H9 (cell line): ENCODE measurements at regions not wholly inside any gene's neighbourhood (a gene's known extent, or its start where the extent isn't known, plus 50 kb on each side); places are given as distances from the start of the nearest gene placed in this dataset.

ENCODE experiments used
- DNase-seq: peaks from one replicate; pipeline ENCODE4 v3.0.0-alpha.2; 2017
- H2AFZ ChIP-seq: one replicate; pipeline ENCODE4 v1.6.1; 2013; ENCODE audit warnings: mild to moderate bottlenecking, low read length, control low read depth, moderate library complexity
- H2AK5ac ChIP-seq: 2 replicates; pipeline ENCODE4 v1.6.1; 2013; ENCODE audit warnings: low read length, control low read depth, mixed read lengths; ENCODE audit not compliant: insufficient read length
- H2BK120ac ChIP-seq: one replicate; pipeline ENCODE4 v1.6.1; 2013; ENCODE audit warnings: low read depth, mild to moderate bottlenecking, low read length, control low read depth, inconsistent platforms; ENCODE audit not compliant: poor library complexity, severe bottlenecking
- H2BK12ac ChIP-seq: 2 replicates; pipeline ENCODE4 v1.6.1; 2013; ENCODE audit warnings: low read length, control low read depth, mixed read lengths, low read depth; ENCODE audit not compliant: insufficient read length
- H2BK15ac ChIP-seq: 2 replicates; pipeline ENCODE4 v1.6.1; 2013; ENCODE audit warnings: low read depth, low read length, control low read depth
- H2BK20ac ChIP-seq: one replicate; pipeline ENCODE4 v1.6.1; 2013; ENCODE audit warnings: low read depth, mild to moderate bottlenecking, low read length, control low read depth, inconsistent platforms; ENCODE audit not compliant: poor library complexity, severe bottlenecking
- H2BK5ac ChIP-seq: 2 replicates; pipeline ENCODE4 v1.6.1; 2013; ENCODE audit warnings: low read length, control low read depth, mixed read lengths; ENCODE audit not compliant: insufficient read length
- H3K14ac ChIP-seq: 2 replicates; pipeline ENCODE4 v1.6.1; 2013; ENCODE audit warnings: low read length, control low read depth; ENCODE audit not compliant: insufficient read depth
- H3K18ac ChIP-seq: 2 replicates; pipeline ENCODE4 v1.6.1; 2013; ENCODE audit warnings: low read depth, mild to moderate bottlenecking, mixed read lengths, low read length, control low read depth; ENCODE audit not compliant: insufficient read length
- H3K23ac ChIP-seq: 2 replicates; pipeline ENCODE4 v1.6.1; 2013; ENCODE audit warnings: low read length, control low read depth, mixed read lengths, low read depth; ENCODE audit not compliant: insufficient read length
- H3K23me2 ChIP-seq: 2 replicates; pipeline ENCODE4 v1.6.1; 2013; ENCODE audit warnings: low read depth, mild to moderate bottlenecking, mixed read lengths, low read length, control low read depth; ENCODE audit not compliant: insufficient read length, poor library complexity, severe bottlenecking
- H3K27ac ChIP-seq: 2 replicates; pipeline ENCODE4 v1.5.1; 2013; ENCODE audit warnings: low read length, control low read depth, mixed read lengths, low read depth; ENCODE audit not compliant: insufficient read length
- H3K27me3 ChIP-seq: 2 replicates; pipeline ENCODE4 v1.6.1; 2013; ENCODE audit warnings: low read length, control low read depth, inconsistent platforms; ENCODE audit not compliant: insufficient read depth
- H3K4ac ChIP-seq: 2 replicates; pipeline ENCODE4 v1.6.1; 2013; ENCODE audit warnings: low read depth, mild to moderate bottlenecking, control low read depth, inconsistent platforms, low read length, moderate library complexity
- H3K4me1 ChIP-seq: 2 replicates; pipeline ENCODE4 v1.6.1; 2013; ENCODE audit warnings: low read length, control low read depth, inconsistent platforms; ENCODE audit not compliant: insufficient read depth
- H3K4me2 ChIP-seq: 2 replicates; pipeline ENCODE4 v1.6.1; 2013; ENCODE audit warnings: low read length, control low read depth, mixed read lengths; ENCODE audit not compliant: insufficient read length, insufficient read depth
- H3K56ac ChIP-seq: 2 replicates; pipeline ENCODE4 v1.6.1; 2013; ENCODE audit warnings: low read depth, mild to moderate bottlenecking, mixed read lengths, low read length, control low read depth; ENCODE audit not compliant: insufficient read length
- H3K79me1 ChIP-seq: 2 replicates; pipeline ENCODE4 v1.6.1; 2013; ENCODE audit warnings: low read depth, mild to moderate bottlenecking, moderate library complexity, low read length, control low read depth, inconsistent platforms; ENCODE audit not compliant: insufficient read depth, poor library complexity, severe bottlenecking
- H3K79me2 ChIP-seq: 2 replicates; pipeline ENCODE4 v1.6.1; 2013; ENCODE audit warnings: low read length, control low read depth, inconsistent platforms; ENCODE audit not compliant: insufficient read depth
- H3K9ac ChIP-seq: 2 replicates; pipeline ENCODE4 v1.6.1; 2013; ENCODE audit warnings: low read length, control low read depth, mixed read lengths; ENCODE audit not compliant: insufficient read length; ENCODE audit errors: extremely low read depth
- H3K9me3 ChIP-seq: one replicate; pipeline ENCODE4 v1.6.1; 2013; ENCODE audit warnings: low read depth, low read length, inconsistent platforms; ENCODE audit not compliant: control insufficient read depth
- H3T11ph ChIP-seq: one replicate; pipeline ENCODE4 v1.6.1; 2013; ENCODE audit warnings: mild to moderate bottlenecking, low read length, control low read depth, inconsistent platforms
- H4K20me1 ChIP-seq: one replicate; pipeline ENCODE4 v1.6.1; 2013; ENCODE audit not compliant: control insufficient read depth, insufficient read length, insufficient read depth
- H4K5ac ChIP-seq: 2 replicates; pipeline ENCODE4 v1.6.1; 2013; ENCODE audit warnings: low read depth, mild to moderate bottlenecking, mixed read lengths, low read length, control low read depth; ENCODE audit not compliant: insufficient read length
- H4K8ac ChIP-seq: replicated peaks from 2 replicates; pipeline ENCODE4 v1.6.1; 2013; ENCODE audit warnings: low read length, control low read depth, mixed read lengths, low read depth; ENCODE audit not compliant: insufficient read length
- H4K91ac ChIP-seq: 2 replicates; pipeline ENCODE4 v1.6.1; 2013; ENCODE audit warnings: low read depth, mild to moderate bottlenecking, moderate library complexity, mixed read lengths, low read length, control low read depth; ENCODE audit not compliant: insufficient read length
- H3K27ac Mint-ChIP-seq, 3 experiments: 2 replicates in 2 of 3; 3 replicates in 1 of 3; pipeline ENCODE4 v1.8.0; 2020 to 2021; ENCODE audit warnings: mixed read lengths in 3 of 3, mild to moderate bottlenecking in 1 of 3, moderate library complexity in 1 of 3
- H3K27me3 Mint-ChIP-seq: 2 replicates; pipeline ENCODE4 v1.8.0; 2021; ENCODE audit warnings: low read depth, mild to moderate bottlenecking, moderate library complexity, mixed read lengths
- H3K36me3 Mint-ChIP-seq, 3 experiments: 2 replicates in 2 of 3; 3 replicates in 1 of 3; pipeline ENCODE4 v1.8.0; 2020 to 2021; ENCODE audit warnings: low read depth in 3 of 3, mixed read lengths in 3 of 3; ENCODE audit not compliant: insufficient read depth in 1 of 3
- H3K4me1 Mint-ChIP-seq, 2 experiments: 2 replicates each; pipeline ENCODE4 v1.8.0; 2020; ENCODE audit warnings: mixed read lengths in 2 of 2
- H3K4me3 Mint-ChIP-seq, 2 experiments: 2 replicates in 1 of 2; 3 replicates in 1 of 2; pipeline ENCODE4 v1.8.0; 2020 to 2021; ENCODE audit warnings: mild to moderate bottlenecking in 2 of 2, mixed read lengths in 2 of 2, moderate library complexity in 1 of 2
- H3K9me3 Mint-ChIP-seq, 2 experiments: 2 replicates in 1 of 2; 3 replicates in 1 of 2; pipeline ENCODE4 v1.8.0; 2020; ENCODE audit warnings: mild to moderate bottlenecking in 2 of 2, mixed read lengths in 2 of 2, moderate library complexity in 1 of 2
- CTCF ChIP-seq: fragments of 200-600 bp; sonication (generic); conservative IDR thresholded peaks from 3 replicates; pipeline ENCODE4 v1.8.0; 2021; ENCODE audit warnings: antibody characterized with exemption, mild to moderate bottlenecking
- WGBS: extraction: QIAGEN DNeasy Blood & Tissue Kit; methylation state at CpG from one replicate; pipeline ENCODE4 v1.1.7; 2013; ENCODE audit warnings: missing lambda C conversion rate, low lambda C conversion rate, mixed read lengths; ENCODE audit not compliant: insufficient read length; ENCODE audit errors: extremely low coverage; 5-methylcytosine and 5-hydroxymethylcytosine counted together

GRCh38 chr6:140354296-140354695, 979.8 kb upstream of the CITED2 start:
- H2BK20ac ChIP-seq = no peak overlapping the region
- no peak overlapping the region for H3T11ph ChIP-seq
- Mint-ChIP-seq H3K4me3 (no peak overlapping the region), H3K4me1 (peaks cover 9 to 10% of the 10 kb centered on the region in 2 experiments), H3K27ac (no peak overlapping the region), H3K36me3 (no peaks in the 10 kb centered on the region), H3K9me3 (peaks cover 0 to 2% of the 10 kb centered on the region in 2 experiments; a peak in 1 of 5 replicates), H3K27me3 (no peaks in the 10 kb centered on the region)
- no peak overlapping the region for H2AK5ac ChIP-seq
- no peaks in the 10 kb centered on the region for H3K9me3 ChIP-seq
- no peak overlapping the region for H3K4ac ChIP-seq
- H4K91ac ChIP-seq = no peak overlapping the region
- H3K56ac ChIP-seq = no peak overlapping the region
- no peak overlapping the region for H2BK120ac ChIP-seq
- no peak overlapping the region for H3K27ac ChIP-seq
- H4K5ac ChIP-seq = no peak overlapping the region
- no peaks in the 10 kb centered on the region for H4K20me1 ChIP-seq
- H3K79me2 ChIP-seq = no peaks in the 10 kb centered on the region
- no peaks in the 10 kb centered on the region; the same call in 1 of the 2 replicates for H3K27me3 ChIP-seq
- no peaks in the 10 kb centered on the region for H3K23me2 ChIP-seq
- no peak overlapping the region for H2BK12ac ChIP-seq
- H2AFZ ChIP-seq = no peak overlapping the region
- no peak overlapping the region for H2BK5ac ChIP-seq
- no peak overlapping the region for H2BK15ac ChIP-seq
- no peak overlapping the region for H3K23ac ChIP-seq
- no peak for TF ChIP-seq CTCF
- H3K9ac ChIP-seq = no peak overlapping the region
- H3K4me2 ChIP-seq = no peak overlapping the region
- WGBS = no CpG with 5 or more reads among the region's 1 CpG
- H3K79me1 ChIP-seq = no peaks in the 10 kb centered on the region
- DNase-seq = no peak
- H3K18ac ChIP-seq = no peak overlapping the region
- no peak overlapping the region for H4K8ac ChIP-seq
- H3K4me1 ChIP-seq = no peaks in the 10 kb centered on the region
- no peak overlapping the region for H3K14ac ChIP-seq
